ENCODE measurements at regions not wholly inside any gene's neighbourhood (a gene's known extent, or its start where the extent isn't known, plus 50 kb on each side); places are given as distances from the start of the nearest gene placed in this dataset.

DNA sequence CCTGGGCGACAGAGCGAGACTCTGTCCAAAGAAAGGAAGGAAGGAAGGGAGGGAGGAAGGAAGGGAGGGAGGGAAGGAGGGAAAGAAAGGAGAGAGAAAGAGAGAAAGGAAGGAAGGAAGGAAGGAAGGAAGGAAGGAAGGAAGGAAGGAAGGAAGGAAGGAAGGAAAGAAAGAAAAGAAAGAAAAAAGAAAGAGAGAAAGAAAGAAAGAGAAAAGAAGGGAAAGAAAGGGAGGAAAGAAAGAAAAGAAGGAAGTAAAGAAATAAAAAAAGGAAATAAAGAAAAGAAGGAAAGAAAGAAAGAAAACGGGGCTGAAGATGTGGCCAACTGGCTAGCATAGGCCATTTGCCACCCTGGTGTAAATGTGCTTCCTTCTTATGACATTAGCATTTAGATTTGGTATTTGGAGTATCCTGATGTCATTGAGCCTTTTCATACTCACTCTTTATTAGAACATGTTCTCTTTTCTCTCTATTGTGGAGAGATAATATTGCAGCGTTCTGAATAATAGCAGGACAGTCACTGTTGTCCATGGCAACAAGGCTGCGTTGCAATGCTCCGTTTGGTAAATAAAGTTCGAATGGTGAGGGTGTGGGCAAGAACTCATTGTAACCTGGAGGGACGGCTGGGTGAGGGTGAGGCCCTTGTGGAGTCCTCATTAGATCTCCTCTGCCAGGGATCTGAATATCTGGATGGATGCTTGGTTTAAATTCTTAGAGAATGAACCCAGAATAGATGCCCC, 173.9 kb upstream of the UBL3 start:
- TF ChIP-seq RAD21 (IDR thresholded peaks at IDR 0.05) (no peak), NR2F2 (IDR thresholded peaks at IDR 0.05) (no peak)
- TF ChIP-seq, protein P1, sequence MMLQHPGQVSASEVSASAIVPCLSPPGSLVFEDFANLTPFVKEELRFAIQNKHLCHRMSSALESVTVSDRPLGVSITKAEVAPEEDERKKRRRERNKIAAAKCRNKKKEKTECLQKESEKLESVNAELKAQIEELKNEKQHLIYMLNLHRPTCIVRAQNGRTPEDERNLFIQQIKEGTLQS (IDR thresholded peaks at IDR 0.05): no peak
- TF ChIP-seq, protein P2, sequence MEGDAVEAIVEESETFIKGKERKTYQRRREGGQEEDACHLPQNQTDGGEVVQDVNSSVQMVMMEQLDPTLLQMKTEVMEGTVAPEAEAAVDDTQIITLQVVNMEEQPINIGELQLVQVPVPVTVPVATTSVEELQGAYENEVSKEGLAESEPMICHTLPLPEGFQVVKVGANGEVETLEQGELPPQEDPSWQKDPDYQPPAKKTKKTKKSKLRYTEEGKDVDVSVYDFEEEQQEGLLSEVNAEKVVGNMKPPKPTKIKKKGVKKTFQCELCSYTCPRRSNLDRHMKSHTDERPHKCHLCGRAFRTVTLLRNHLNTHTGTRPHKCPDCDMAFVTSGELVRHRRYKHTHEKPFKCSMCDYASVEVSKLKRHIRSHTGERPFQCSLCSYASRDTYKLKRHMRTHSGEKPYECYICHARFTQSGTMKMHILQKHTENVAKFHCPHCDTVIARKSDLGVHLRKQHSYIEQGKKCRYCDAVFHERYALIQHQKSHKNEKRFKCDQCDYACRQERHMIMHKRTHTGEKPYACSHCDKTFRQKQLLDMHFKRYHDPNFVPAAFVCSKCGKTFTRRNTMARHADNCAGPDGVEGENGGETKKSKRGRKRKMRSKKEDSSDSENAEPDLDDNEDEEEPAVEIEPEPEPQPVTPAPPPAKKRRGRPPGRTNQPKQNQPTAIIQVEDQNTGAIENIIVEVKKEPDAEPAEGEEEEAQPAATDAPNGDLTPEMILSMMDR (IDR thresholded peaks at IDR 0.05; ENCODE audit: low read depth, low read length, missing input control): no peak

Measured in liver (tissue), 3 donors.